ENCODE measurements at regions not wholly inside any gene's neighbourhood (a gene's known extent, or its start where the extent isn't known, plus 50 kb on each side); places are given as distances from the start of the nearest gene placed in this dataset.

DNA sequence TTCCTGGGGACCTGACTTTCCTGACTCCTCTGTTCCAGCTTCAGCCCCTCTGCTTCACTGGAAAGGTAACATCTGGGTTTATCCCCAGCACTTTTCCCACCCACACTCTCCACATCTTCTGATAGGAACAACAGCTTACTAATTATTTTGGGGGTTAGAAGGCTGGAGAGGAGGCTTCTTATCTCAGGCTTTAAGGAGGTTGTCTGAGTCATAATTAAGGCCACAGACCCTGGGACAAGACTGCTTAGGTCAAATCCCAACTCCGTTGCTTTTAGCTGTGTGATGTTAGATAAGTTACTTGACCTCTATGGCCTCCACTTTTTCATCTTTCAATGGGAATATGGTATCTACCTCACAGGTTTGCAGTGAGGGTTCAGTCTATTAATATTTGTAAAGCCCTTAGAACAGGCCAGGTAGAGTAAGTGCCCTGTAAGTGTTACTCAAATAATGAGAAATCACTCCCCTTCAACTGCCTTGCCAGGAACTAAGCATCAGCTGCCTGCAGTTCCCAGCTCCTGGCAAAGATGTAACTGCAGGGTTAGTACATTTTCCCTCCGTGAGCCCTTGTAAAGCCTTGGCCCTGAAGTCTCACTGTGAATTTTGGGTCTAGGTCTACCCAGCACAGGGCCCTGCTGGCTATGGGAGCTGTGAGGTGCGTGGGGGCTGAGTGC, 123.6 kb downstream of the MTX2 start:
- TF ChIP-seq TARDBP (IDR thresholded peaks at IDR 0.05) (no peak), SP1 (IDR thresholded peaks at IDR 0.05) (no peak), BHLHE40 (IDR thresholded peaks at IDR 0.05; ENCODE audit: borderline replicate concordance) (no peak), CTBP1 (IDR thresholded peaks at IDR 0.05; ENCODE audit: borderline replicate concordance) (no peak), NFRKB (IDR thresholded peaks at IDR 0.05) (no peak), ARNT (IDR thresholded peaks at IDR 0.05) (no peak), FOXK2 (IDR thresholded peaks at IDR 0.05) (no peak), FOXA1 (IDR thresholded peaks at IDR 0.05) (no peak), LEF1 (IDR thresholded peaks at IDR 0.05; ENCODE audit: borderline replicate concordance) (no peak), HDGF (IDR thresholded peaks at IDR 0.05; ENCODE audit: borderline replicate concordance) (no peak), SUZ12 (IDR thresholded peaks at IDR 0.05) (no peak), FOXM1 (IDR thresholded peaks at IDR 0.05; ENCODE audit: borderline replicate concordance) (no peak), ELF4 (IDR thresholded peaks at IDR 0.05) (no peak)

All from HEK293T (cell line).